ENCODE measurements at regions not wholly inside any gene's neighbourhood (a gene's known extent, or its start where the extent isn't known, plus 50 kb on each side); places are given as distances from the start of the nearest gene placed in this dataset.

DNA sequence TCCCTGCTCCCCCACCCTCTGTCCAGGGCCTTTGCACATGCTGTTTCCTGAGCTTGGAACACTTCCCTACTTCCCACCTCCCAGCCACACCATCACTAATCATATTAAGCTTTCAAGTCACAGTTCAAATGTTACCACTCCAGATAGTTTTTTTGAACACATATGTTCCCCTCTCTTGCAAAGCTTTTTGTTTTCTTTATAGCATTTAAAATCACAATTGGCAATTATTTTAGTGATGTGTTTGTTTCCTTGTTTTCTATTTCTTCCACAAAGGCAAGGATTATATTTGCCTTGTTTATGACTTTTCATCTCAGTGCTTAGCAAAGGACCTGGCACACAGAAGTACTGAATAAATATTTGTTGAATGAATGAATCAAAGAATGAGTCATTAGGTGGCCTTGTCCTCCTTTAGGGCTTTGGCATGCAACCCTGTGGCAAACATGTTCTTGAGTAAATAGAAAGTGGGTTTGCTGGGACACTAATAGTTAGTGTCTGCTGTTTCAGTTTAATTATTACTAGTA lies 386.8 kb downstream of the FGF10 start (continued):
- TF ChIP-seq, protein P1, sequence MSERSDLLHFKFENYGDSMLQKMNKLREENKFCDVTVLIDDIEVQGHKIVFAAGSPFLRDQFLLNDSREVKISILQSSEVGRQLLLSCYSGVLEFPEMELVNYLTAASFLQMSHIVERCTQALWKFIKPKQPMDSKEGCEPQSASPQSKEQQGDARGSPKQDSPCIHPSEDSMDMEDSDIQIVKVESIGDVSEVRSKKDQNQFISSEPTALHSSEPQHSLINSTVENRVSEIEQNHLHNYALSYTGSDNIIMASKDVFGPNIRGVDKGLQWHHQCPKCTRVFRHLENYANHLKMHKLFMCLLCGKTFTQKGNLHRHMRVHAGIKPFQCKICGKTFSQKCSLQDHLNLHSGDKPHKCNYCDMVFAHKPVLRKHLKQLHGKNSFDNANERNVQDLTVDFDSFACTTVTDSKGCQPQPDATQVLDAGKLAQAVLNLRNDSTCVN (CRISPR knock-in tag; IDR thresholded peaks at IDR 0.05; ENCODE audit: borderline replicate concordance): peak; percentile 47; the same call in 1 of the 2 replicates
- TF ChIP-seq NCOR1 (IDR thresholded peaks at IDR 0.05; ENCODE audit: borderline replicate concordance, low read length): peak; percentile 44; the same call in 1 of the 2 replicates
- TF ChIP-seq, protein P2, sequence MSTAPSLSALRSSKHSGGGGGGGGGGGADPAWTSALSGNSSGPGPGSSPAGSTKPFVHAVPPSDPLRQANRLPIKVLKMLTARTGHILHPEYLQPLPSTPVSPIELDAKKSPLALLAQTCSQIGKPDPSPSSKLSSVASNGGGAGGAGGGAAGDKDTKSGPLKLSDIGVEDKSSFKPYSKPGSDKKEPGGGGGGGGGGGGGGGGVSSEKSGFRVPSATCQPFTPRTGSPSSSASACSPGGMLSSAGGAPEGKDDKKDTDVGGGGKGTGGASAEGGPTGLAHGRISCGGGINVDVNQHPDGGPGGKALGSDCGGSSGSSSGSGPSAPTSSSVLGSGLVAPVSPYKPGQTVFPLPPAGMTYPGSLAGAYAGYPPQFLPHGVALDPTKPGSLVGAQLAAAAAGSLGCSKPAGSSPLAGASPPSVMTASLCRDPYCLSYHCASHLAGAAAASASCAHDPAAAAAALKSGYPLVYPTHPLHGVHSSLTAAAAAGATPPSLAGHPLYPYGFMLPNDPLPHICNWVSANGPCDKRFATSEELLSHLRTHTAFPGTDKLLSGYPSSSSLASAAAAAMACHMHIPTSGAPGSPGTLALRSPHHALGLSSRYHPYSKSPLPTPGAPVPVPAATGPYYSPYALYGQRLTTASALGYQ (CRISPR knock-in tag; IDR thresholded peaks at IDR 0.05): peak; percentile 76; the same call in 1 of the 2 replicates
- no peak for TF ChIP-seq NAIF1 (CRISPR knock-in tag; IDR thresholded peaks at IDR 0.05; ENCODE audit: borderline replicate concordance)
- TF ChIP-seq HNRNPK (IDR thresholded peaks at IDR 0.05; ENCODE audit: low read depth, low read length, poor library complexity, severe bottlenecking): no peak
- TF ChIP-seq MIXL1 (CRISPR knock-in tag; IDR thresholded peaks at IDR 0.05): peak; percentile 79
- TF ChIP-seq ARNT (IDR thresholded peaks at IDR 0.05): 0 out of 2 replicates have a peak, but pooled peaks have one; percentile 22
- TF ChIP-seq FOXK2 (IDR thresholded peaks at IDR 0.05): peak; percentile 86
- TF ChIP-seq EP300 (IDR thresholded peaks at IDR 0.05; ENCODE audit: low read depth in 2 of 2, low read length in 2 of 2): peak; percentile 93 to 99
- peak; percentile 92 for TF ChIP-seq EP300 (CRISPR knock-in tag; IDR thresholded peaks at IDR 0.05; ENCODE audit: borderline replicate concordance)
- TF ChIP-seq PRPF4 (IDR thresholded peaks at IDR 0.05; ENCODE audit: low read depth, low read length, poor library complexity, severe bottlenecking): no peak
- TF ChIP-seq, protein P3, sequence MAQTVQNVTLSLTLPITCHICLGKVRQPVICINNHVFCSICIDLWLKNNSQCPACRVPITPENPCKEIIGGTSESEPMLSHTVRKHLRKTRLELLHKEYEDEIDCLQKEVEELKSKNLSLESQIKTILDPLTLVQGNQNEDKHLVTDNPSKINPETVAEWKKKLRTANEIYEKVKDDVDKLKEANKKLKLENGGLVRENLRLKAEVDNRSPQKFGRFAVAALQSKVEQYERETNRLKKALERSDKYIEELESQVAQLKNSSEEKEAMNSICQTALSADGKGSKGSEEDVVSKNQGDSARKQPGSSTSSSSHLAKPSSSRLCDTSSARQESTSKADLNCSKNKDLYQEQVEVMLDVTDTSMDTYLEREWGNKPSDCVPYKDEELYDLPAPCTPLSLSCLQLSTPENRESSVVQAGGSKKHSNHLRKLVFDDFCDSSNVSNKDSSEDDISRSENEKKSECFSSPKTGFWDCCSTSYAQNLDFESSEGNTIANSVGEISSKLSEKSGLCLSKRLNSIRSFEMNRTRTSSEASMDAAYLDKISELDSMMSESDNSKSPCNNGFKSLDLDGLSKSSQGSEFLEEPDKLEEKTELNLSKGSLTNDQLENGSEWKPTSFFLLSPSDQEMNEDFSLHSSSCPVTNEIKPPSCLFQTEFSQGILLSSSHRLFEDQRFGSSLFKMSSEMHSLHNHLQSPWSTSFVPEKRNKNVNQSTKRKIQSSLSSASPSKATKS (CRISPR knock-in tag; IDR thresholded peaks at IDR 0.05): 0 out of 2 replicates have a peak, but pooled peaks have one; percentile 33
- TF ChIP-seq ZNF850 (CRISPR knock-in tag; conservative IDR thresholded peaks at IDR 0.05): no peak
- TF ChIP-seq SOX5 (CRISPR knock-in tag; IDR thresholded peaks at IDR 0.05; ENCODE audit: borderline replicate concordance): peak; percentile 93
- TF ChIP-seq, protein P4, sequence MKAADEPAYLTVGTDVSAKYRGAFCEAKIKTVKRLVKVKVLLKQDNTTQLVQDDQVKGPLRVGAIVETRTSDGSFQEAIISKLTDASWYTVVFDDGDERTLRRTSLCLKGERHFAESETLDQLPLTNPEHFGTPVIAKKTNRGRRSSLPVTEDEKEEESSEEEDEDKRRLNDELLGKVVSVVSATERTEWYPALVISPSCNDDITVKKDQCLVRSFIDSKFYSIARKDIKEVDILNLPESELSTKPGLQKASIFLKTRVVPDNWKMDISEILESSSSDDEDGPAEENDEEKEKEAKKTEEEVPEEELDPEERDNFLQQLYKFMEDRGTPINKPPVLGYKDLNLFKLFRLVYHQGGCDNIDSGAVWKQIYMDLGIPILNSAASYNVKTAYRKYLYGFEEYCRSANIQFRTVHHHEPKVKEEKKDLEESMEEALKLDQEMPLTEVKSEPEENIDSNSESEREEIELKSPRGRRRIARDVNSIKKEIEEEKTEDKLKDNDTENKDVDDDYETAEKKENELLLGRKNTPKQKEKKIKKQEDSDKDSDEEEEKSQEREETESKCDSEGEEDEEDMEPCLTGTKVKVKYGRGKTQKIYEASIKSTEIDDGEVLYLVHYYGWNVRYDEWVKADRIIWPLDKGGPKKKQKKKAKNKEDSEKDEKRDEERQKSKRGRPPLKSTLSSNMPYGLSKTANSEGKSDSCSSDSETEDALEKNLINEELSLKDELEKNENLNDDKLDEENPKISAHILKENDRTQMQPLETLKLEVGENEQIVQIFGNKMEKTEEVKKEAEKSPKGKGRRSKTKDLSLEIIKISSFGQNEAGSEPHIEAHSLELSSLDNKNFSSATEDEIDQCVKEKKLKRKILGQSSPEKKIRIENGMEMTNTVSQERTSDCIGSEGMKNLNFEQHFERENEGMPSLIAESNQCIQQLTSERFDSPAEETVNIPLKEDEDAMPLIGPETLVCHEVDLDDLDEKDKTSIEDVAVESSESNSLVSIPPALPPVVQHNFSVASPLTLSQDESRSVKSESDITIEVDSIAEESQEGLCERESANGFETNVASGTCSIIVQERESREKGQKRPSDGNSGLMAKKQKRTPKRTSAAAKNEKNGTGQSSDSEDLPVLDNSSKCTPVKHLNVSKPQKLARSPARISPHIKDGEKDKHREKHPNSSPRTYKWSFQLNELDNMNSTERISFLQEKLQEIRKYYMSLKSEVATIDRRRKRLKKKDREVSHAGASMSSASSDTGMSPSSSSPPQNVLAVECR (CRISPR knock-in tag; IDR thresholded peaks at IDR 0.05; ENCODE audit: borderline replicate concordance): peak; percentile 29; the same call in 1 of the 2 replicates
- no peak for TF ChIP-seq ZNF776 (CRISPR knock-in tag; IDR thresholded peaks at IDR 0.05)
- peak; percentile 85 for TF ChIP-seq GFI1 (CRISPR knock-in tag; IDR thresholded peaks at IDR 0.05; ENCODE audit: borderline replicate concordance)
- 0 out of 2 replicates have a peak, but pooled peaks have one; percentile 26 for TF ChIP-seq RAD21 (CRISPR knock-in tag; IDR thresholded peaks at IDR 0.05)
- TF ChIP-seq JUNB (CRISPR knock-in tag; IDR thresholded peaks at IDR 0.05; ENCODE audit: borderline replicate concordance): peak; percentile 96
- TF ChIP-seq KDM4B (CRISPR knock-in tag; IDR thresholded peaks at IDR 0.05): peak; percentile 32; the same call in 1 of the 2 replicates
- no peak for TF ChIP-seq ZNF563 (CRISPR knock-in tag; IDR thresholded peaks at IDR 0.05)
- peak; percentile 65; the same call in 1 of the 2 replicates for TF ChIP-seq ZNF878 (CRISPR knock-in tag; IDR thresholded peaks at IDR 0.05)

All from HepG2 (cell line).